ENCODE measurements at regions not wholly inside any gene's neighbourhood (a gene's known extent, or its start where the extent isn't known, plus 50 kb on each side); places are given as distances from the start of the nearest gene placed in this dataset.
A peak's percentile ranks its signal among the peaks of the same experiment; 100 is the strongest.

DNA sequence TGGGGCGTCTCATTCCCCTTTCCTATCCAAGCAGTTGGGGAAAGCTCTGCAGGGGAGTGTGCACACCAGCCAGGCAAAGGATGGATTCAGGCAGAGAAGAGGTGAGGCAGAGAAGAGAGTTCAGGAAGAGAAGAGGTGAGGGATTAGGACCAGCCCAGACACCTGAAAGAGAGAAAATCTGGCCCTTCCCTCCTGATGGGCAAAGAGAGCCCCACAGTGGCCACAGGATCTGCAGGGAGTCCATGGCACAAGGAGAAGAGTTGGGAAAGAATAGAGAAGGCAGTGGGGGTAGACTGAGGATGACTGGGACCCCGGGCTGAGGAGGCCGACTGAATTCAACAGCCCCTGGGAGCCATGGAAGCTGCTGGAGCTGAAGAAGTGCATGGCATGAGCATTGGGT, 140.4 kb upstream of the ZMIZ1 start:
- in situ Hi-C loops (cut with HindIII; ENCODE audit: low pct_ligation_motif_present, low sequenced_read_pairs) = no loop called here
- H3K27ac ChIP-seq = no peak overlapping the region
- H3K27me3 ChIP-seq (replicated peaks) = no peaks in the 10 kb centered on the region
- no peaks in the 10 kb centered on the region for H3K36me3 ChIP-seq (replicated peaks)
- H3K4me3 ChIP-seq (ENCODE audit: low read depth, low read length) = no peak overlapping the region
- no peak for DNase-seq
- TF ChIP-seq CTCF (IDR thresholded peaks at IDR 0.05; ENCODE audit: low read depth, low read length, missing control alignments) = no peak

- no peak for TF ChIP-seq CTCF (IDR thresholded peaks at IDR 0.05; ENCODE audit: low read depth, low read length, missing control alignments)
- no peak for DNase-seq
- in situ Hi-C loops (cut with HindIII; ENCODE audit: low pct_ligation_motif_present, low sequenced_read_pairs) = no loop called here
- Histone ChIP-seq H3K27ac (no peak overlapping the region), H3K36me3 (replicated peaks) (no peaks in the 10 kb centered on the region), H3K4me3 (ENCODE audit: low read depth, low read length) (no peak overlapping the region), H3K27me3 (replicated peaks) (no peaks in the 10 kb centered on the region)
These were observed 139.2 kb upstream of the ZMIZ1 start for GRCh38 chr10:78929541-78929940.

DNA sequence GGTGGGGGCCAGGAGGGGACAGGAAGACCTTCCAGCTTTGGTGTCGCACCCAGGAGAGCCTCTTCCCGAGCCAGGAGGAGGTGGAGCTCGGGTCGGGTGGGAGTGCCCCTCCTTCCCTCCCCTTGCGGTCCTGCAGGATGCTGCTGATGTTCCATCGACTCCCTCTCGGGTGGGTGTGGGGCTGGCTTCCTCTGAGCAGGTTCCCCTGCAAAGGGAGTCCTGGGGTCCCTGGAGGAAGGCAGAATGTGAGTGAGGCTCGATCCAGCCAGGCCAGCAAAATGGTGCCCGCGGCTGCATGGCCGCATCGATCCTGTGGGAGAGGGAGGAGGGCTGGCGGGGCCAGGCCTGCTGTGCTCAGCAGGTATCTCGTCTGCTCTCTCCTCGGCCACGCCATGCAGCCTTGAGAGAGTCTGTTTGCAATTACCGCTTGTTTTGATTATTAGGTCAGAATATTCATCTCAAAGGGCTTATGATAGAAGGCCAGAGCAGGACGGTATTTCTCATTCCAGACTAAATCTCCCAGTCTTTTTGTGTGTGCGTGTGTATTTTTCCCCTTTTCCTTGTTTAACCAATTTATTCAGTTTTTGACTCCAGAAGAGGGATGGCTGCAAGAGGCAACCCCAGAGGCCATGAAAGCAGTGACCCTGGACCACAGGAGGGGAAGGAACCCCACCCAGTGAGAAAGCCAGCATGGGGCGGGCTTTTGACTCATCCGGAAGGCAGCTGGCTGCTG, 137.3 kb upstream of the ZMIZ1 start:
- no peak overlapping the region for H3K4me3 ChIP-seq (ENCODE audit: low read depth, low read length)
- H3K36me3 ChIP-seq (replicated peaks) = no peaks in the 10 kb centered on the region
- H3K27ac ChIP-seq = peak overlapping the region; percentile 32
- no peaks in the 10 kb centered on the region for H3K27me3 ChIP-seq (replicated peaks)
- peak; percentile 87 for DNase-seq
- no peak for TF ChIP-seq CTCF (IDR thresholded peaks at IDR 0.05; ENCODE audit: low read depth, low read length, missing control alignments)
- in situ Hi-C loops (cut with HindIII; ENCODE audit: low pct_ligation_motif_present, low sequenced_read_pairs) = no loop called here

- H3K36me3 ChIP-seq (replicated peaks) = no peaks in the 10 kb centered on the region
- H3K27me3 ChIP-seq (replicated peaks) = no peaks in the 10 kb centered on the region
- H3K4me3 ChIP-seq (ENCODE audit: low read depth, low read length) = no peak overlapping the region
- in situ Hi-C loops (cut with HindIII; ENCODE audit: low pct_ligation_motif_present, low sequenced_read_pairs) = no loop called here
- no peak for TF ChIP-seq CTCF (IDR thresholded peaks at IDR 0.05; ENCODE audit: low read depth, low read length, missing control alignments)
- H3K27ac ChIP-seq = no peak overlapping the region
- no peak for DNase-seq
These were observed 136.7 kb upstream of the ZMIZ1 start for GRCh38 chr10:78932054-78932386.

GRCh38 chr10:78932861-78933260, 135.9 kb upstream of the ZMIZ1 start:
- no peak for DNase-seq

More at GRCh38 chr10:78932861-78933260, 135.9 kb upstream of the ZMIZ1 start:
- in situ Hi-C loops (cut with HindIII; ENCODE audit: low pct_ligation_motif_present, low sequenced_read_pairs) = no loop called here
- no peaks in the 10 kb centered on the region for H3K27me3 ChIP-seq (replicated peaks)
- no peaks in the 10 kb centered on the region for H3K36me3 ChIP-seq (replicated peaks)
- no peak overlapping the region for H3K4me3 ChIP-seq (ENCODE audit: low read depth, low read length)
- no peak for TF ChIP-seq CTCF (IDR thresholded peaks at IDR 0.05; ENCODE audit: low read depth, low read length, missing control alignments)
- H3K27ac ChIP-seq = no peak overlapping the region

All from brain microvascular endothelial cell (primary cell).